Progenitor cell of endocrine pancreas (in vitro differentiated cells): ENCODE measurements at regions not wholly inside any gene's neighbourhood (a gene's known extent, or its start where the extent isn't known, plus 50 kb on each side); places are given as distances from the start of the nearest gene placed in this dataset.

Experiments used
- DNase-seq: peaks from one replicate; pipeline ENCODE4 v3.0.0; 2021; ENCODE audit warnings: low spot score; ENCODE audit not compliant: unreplicated experiment
- H3K27ac Mint-ChIP-seq: 2 replicates; pipeline ENCODE4 v1.8.0; 2021; ENCODE audit warnings: mild to moderate bottlenecking, moderate library complexity, mixed read lengths
- H3K27me3 Mint-ChIP-seq: 2 replicates; pipeline ENCODE4 v1.8.0; 2021; ENCODE audit warnings: mixed read lengths
- H3K36me3 Mint-ChIP-seq: 2 replicates; pipeline ENCODE4 v1.8.0; 2022; ENCODE audit warnings: mixed read lengths; ENCODE audit not compliant: insufficient read depth
- H3K4me1 Mint-ChIP-seq: 2 replicates; pipeline ENCODE4 v1.8.0; 2021; ENCODE audit warnings: low read depth, mixed read lengths
- H3K4me3 Mint-ChIP-seq: 2 replicates; pipeline ENCODE4 v1.8.0; 2021; ENCODE audit warnings: low read depth, mild to moderate bottlenecking, moderate library complexity, mixed read lengths
- H3K9me3 Mint-ChIP-seq: 2 replicates; pipeline ENCODE4 v1.8.0; 2021; ENCODE audit warnings: low read depth, mixed read lengths
- CTCF ChIP-seq: fragments of 200-600 bp; sonication (generic); IDR thresholded peaks from one replicate; pipeline ENCODE4 v1.5.0; 2021; ENCODE audit warnings: antibody characterized with exemption, mild to moderate bottlenecking; ENCODE audit not compliant: unreplicated experiment

- Mint-ChIP-seq H3K4me3 (no peak overlapping the region), H3K27me3 (no peaks in the 10 kb centered on the region), H3K9me3 (no peaks in the 10 kb centered on the region), H3K36me3 (no peaks in the 10 kb centered on the region), H3K27ac (no peak overlapping the region), H3K4me1 (no peaks in the 10 kb centered on the region)
- TF ChIP-seq CTCF: no peak
- DNase-seq: no peak
Observed at GRCh38 chr11:22556381-22556780, 69.2 kb downstream of the FANCF start.

DNA sequence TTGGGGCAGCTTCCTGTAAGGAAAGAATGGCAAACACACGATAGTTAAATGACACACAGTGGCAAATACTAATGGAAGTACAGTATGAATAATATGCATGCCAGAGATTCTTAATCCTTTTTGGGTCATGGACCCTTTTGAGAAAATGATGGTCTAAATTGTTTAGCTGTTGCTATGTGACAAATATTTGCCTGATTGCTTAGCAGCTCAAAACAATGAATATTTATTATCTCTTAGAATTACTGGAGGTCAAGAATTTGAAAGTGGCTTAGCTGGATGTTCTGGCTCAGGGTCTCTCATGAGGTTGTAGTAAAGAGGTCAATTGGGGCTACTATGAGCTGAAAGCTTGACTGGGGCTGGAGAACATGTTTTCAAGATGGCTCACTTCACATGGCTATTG is 69.7 kb downstream of the FANCF start:
- H3K27ac Mint-ChIP-seq: no peak overlapping the region
- H3K4me1 Mint-ChIP-seq: no peaks in the 10 kb centered on the region
- H3K36me3 Mint-ChIP-seq: no peaks in the 10 kb centered on the region
- no peak overlapping the region for H3K4me3 Mint-ChIP-seq
- H3K9me3 Mint-ChIP-seq: no peaks in the 10 kb centered on the region
- DNase-seq: no peak
- TF ChIP-seq CTCF: no peak
- no peaks in the 10 kb centered on the region for H3K27me3 Mint-ChIP-seq

- no peaks in the 10 kb centered on the region for H3K4me1 Mint-ChIP-seq
- no peak for TF ChIP-seq CTCF
Observed at GRCh38 chr11:22554221-22554620, 71.4 kb downstream of the FANCF start.

GRCh38 chr11:22552885-22553284 is 72.7 kb downstream of the FANCF start:
- Mint-ChIP-seq H3K4me3 (no peak overlapping the region), H3K9me3 (no peaks in the 10 kb centered on the region), H3K36me3 (no peaks in the 10 kb centered on the region), H3K27me3 (no peaks in the 10 kb centered on the region), H3K4me1 (no peaks in the 10 kb centered on the region), H3K27ac (no peak overlapping the region)
- no peak for DNase-seq
- TF ChIP-seq CTCF: no peak

More at GRCh38 chr11:22554221-22554620, 71.4 kb downstream of the FANCF start:
- no peak overlapping the region for H3K27ac Mint-ChIP-seq
- no peak for DNase-seq
- H3K27me3 Mint-ChIP-seq: no peaks in the 10 kb centered on the region
- H3K9me3 Mint-ChIP-seq: no peaks in the 10 kb centered on the region
- no peaks in the 10 kb centered on the region for H3K36me3 Mint-ChIP-seq
- H3K4me3 Mint-ChIP-seq: no peak overlapping the region

GRCh38 chr11:22546746-22547145 is 78.9 kb downstream of the FANCF start:
- Mint-ChIP-seq H3K4me1 (no peaks in the 10 kb centered on the region), H3K4me3 (no peak overlapping the region), H3K27me3 (no peaks in the 10 kb centered on the region), H3K36me3 (no peaks in the 10 kb centered on the region), H3K9me3 (no peaks in the 10 kb centered on the region), H3K27ac (no peak overlapping the region)
- no peak for DNase-seq
- TF ChIP-seq CTCF: no peak
